VCaP (cell line): ENCODE measurements at regions not wholly inside any gene's neighbourhood (a gene's known extent, or its start where the extent isn't known, plus 50 kb on each side); places are given as distances from the start of the nearest gene placed in this dataset.
"Not testable (repeated sequence)": the region's sequence is repeated elsewhere in the genome, so short reads cannot be mapped to it uniquely, and the experiment has no call there.

Experiments
- H3K27ac ChIP-seq: fragments of 450-650 bp; 2 replicates; pipeline ENCODE4 v1.5.1; 2017
- TF ChIP-seq, protein P1 (sequence below): fragments of 450-650 bp; conservative IDR thresholded peaks from 2 replicates; pipeline ENCODE4 v1.5.1; 2017; ENCODE audit warnings: mild to moderate bottlenecking, moderate library complexity

DNA sequence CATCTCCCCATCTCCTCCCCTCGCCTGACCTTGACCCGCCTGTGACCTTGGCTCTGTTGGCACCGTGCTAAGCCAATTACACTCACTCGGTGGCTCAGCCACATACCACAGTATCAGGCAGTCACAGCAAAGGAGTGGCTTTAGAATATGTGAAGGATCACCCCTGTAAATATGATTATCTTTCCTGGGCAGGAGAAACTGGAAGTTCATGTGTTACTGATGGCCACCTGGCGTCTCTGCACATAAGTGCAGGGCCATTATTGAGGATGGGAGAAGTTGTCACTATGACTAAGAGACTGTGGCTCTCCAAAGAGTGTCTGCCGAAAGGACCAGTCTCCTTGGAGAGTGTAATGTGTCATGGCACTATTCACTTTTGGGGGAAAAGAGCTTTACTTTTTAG is 116.9 kb upstream of the S1PR3 start:
- no peak overlapping the region for H3K27ac ChIP-seq
- TF ChIP-seq, protein P1, sequence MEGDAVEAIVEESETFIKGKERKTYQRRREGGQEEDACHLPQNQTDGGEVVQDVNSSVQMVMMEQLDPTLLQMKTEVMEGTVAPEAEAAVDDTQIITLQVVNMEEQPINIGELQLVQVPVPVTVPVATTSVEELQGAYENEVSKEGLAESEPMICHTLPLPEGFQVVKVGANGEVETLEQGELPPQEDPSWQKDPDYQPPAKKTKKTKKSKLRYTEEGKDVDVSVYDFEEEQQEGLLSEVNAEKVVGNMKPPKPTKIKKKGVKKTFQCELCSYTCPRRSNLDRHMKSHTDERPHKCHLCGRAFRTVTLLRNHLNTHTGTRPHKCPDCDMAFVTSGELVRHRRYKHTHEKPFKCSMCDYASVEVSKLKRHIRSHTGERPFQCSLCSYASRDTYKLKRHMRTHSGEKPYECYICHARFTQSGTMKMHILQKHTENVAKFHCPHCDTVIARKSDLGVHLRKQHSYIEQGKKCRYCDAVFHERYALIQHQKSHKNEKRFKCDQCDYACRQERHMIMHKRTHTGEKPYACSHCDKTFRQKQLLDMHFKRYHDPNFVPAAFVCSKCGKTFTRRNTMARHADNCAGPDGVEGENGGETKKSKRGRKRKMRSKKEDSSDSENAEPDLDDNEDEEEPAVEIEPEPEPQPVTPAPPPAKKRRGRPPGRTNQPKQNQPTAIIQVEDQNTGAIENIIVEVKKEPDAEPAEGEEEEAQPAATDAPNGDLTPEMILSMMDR = peak; percentile 44

DNA sequence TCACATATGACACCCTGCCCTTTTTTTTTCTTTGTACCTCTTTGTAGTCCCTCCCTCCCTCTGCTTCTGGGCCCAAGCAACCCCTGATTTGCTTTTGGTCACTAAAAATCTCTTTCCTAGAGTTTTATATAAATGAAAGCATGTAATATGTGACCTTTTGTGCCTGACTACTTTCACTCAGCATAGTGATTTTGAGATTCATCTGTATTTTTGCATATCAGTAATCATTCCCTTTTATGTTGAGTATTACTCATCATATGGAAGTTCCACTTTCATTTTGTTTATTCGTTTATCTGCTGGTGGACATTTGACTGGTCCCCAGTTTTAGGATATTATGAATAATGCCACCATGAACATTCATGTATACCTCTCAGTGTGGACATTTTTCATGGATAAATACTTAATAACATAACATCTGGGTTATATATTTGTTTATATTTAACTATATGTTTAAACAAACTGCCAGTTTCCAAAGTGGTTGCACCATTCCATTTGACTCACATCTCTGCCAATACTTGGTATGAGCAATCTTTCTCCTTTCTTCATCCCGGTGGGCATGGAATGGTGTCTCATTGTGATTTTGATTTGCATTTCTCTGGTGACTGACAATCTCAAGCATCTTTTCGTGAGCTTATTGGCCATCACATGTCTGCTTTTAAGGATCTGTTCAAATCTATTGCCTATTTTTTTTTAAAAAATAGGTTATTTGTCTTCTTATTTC is 115.7 kb upstream of the S1PR3 start:
- H3K27ac ChIP-seq = no peak overlapping the region
- TF ChIP-seq, protein P1 = no peak

DNA sequence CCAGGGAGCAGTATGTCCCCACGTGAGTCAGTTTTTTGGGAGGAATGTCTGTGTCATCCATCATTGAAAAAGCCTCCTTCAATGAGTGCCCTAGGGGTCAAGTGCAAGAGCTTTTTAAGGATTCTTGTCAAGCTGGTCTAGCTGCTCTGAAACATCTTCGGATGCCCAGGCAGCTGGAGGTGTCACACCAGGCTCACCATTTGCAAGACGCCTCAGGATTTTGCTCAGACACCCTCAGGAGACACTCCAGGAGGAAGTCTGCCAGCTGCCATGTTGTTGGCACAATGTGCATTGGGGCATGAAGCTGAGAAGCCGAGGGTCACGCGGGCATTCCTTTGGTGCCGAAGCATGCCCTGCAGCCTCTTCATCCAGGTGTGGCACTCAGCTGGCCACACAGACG is 111.1 kb upstream of the S1PR3 start:
- TF ChIP-seq, protein P1 = no peak
- no peak overlapping the region for H3K27ac ChIP-seq

DNA sequence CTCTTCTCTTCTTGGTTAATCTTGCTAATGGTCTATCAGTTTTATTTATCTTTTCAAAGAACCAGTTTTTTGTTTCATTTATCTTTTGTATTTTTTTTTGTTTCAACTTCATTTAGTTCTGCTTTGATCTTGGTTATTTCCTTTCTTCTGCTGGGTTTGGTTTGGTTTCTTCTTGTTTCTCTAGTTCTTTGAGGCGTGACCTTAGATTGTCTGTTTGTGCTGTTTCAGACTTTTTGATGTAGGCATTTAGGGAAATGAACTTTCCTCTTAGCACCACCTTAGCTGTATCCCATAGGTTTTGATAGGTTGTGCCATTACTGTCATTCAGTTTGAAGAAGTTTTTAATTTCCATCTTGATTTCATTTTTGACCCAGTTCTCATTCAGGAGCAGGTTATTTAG is 107.0 kb upstream of the S1PR3 start:
- H3K27ac ChIP-seq = not testable (repeated sequence)

DNA sequence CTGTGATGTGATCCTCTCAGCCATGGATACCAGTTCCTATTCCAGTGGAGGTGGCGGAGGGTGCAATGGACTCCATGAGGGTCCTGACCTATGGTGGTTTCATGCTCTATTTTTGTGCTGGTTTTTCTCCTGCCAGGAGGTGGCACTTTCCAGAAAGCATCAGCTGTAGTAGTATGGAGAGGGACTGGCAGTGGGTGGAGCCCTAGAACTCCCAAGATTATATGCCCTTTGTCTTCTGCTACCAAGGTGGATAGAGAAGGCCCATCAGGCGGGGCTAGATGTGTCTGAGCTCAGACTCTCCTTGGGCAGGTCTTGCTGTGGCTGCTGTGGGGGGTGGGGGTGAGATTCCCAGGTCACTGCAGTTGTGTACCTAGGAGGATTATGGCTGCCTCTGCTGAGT is 104.5 kb upstream of the S1PR3 start:
- H3K27ac ChIP-seq = not testable (repeated sequence)

DNA sequence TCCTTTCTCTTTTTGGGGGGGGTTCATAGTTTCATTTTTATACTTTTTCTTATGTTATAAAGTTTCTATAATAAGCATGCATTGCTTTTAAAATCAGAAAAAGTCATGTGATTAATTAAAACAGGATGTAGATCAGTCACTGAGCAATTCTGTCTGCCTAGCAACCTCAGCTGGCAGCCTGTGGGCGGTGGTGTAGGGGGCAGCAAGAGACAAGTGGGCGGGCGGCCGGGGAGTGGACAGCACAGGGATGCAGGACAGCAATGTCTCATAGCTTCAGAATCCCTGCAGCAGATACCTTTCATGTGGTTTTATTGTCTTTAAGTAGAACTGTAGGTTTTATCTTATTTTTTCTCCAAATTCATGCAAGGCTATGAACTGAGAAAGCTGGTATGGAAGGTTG is 101.9 kb upstream of the S1PR3 start:
- TF ChIP-seq, protein P1 = no peak
- H3K27ac ChIP-seq = no peak overlapping the region

DNA sequence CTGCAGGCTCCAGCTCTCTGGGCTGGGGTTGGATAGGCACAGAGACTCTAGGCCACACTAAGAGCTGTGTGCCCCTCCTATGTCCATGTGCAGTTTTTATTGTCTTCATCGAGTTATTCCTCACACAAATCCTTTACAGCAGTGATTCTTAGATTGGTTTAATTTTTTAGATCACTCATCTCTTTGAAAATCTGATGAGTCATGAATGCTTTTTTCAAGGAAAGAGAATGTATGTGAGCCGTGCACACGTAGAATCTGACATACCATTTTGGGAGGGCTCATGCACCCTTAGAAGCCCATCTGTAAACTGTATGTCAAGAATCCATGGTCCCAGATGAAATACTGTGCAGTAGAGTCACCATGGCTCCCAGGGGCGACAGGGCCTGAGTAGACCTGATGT is 100.7 kb upstream of the S1PR3 start:
- no peak overlapping the region for H3K27ac ChIP-seq
- TF ChIP-seq, protein P1 = no peak

DNA sequence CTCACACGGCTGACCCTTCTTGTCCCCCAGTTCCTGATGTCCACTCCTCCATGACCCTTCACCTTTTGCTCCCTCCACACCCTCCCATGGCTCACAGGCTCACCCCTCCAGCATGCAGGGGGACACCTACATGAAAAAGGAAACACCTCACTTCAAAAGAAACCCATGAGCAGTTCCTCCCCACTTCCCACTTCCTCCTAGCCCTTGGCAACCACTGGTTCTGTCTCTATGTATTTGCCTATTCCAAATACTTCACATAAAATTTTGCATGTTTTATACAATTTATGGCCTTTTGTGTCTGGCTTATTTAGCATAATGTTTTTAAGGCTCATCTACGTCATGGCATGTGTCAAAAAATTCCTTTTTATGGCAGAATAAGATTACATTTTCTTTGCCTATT is 100.2 kb upstream of the S1PR3 start:
- TF ChIP-seq, protein P1 = no peak
- H3K27ac ChIP-seq = no peak overlapping the region

DNA sequence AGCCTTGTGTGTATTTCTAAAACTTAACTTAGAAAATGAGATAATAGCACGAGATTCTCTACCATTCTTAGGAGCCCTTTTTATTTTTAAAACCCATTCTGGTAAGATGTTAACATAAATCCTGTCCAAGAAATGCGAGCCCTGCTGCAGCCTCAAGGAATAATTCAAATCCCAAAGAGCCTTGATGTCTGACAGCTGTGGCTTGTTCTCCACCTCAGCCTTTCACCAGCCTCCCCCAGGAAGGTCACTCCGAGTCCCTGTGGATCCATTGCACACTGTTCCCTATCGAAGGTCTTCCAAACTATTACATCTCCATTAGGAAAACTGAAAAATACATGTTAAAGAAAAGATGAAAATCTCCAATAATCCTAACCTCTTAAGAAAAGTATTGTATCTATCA is 98.5 kb upstream of the S1PR3 start:
- TF ChIP-seq, protein P1 = no peak
- H3K27ac ChIP-seq = no peak overlapping the region
